Progenitor cell of endocrine pancreas (in vitro differentiated cells): ENCODE measurements at regions not wholly inside any gene's neighbourhood (a gene's known extent, or its start where the extent isn't known, plus 50 kb on each side); places are given as distances from the start of the nearest gene placed in this dataset.
"Not testable (repeated sequence)": the region's sequence is repeated elsewhere in the genome, so short reads cannot be mapped to it uniquely, and the experiment has no call there.

Experiments
- DNase-seq: peaks from one replicate; pipeline ENCODE4 v3.0.0; 2021; ENCODE audit warnings: low spot score; ENCODE audit not compliant: unreplicated experiment
- H3K27ac Mint-ChIP-seq: 2 replicates; pipeline ENCODE4 v1.8.0; 2021; ENCODE audit warnings: mild to moderate bottlenecking, moderate library complexity, mixed read lengths
- H3K27me3 Mint-ChIP-seq: 2 replicates; pipeline ENCODE4 v1.8.0; 2021; ENCODE audit warnings: mixed read lengths
- H3K36me3 Mint-ChIP-seq: 2 replicates; pipeline ENCODE4 v1.8.0; 2022; ENCODE audit warnings: mixed read lengths; ENCODE audit not compliant: insufficient read depth
- H3K4me1 Mint-ChIP-seq: 2 replicates; pipeline ENCODE4 v1.8.0; 2021; ENCODE audit warnings: low read depth, mixed read lengths
- H3K4me3 Mint-ChIP-seq: 2 replicates; pipeline ENCODE4 v1.8.0; 2021; ENCODE audit warnings: low read depth, mild to moderate bottlenecking, moderate library complexity, mixed read lengths
- H3K9me3 Mint-ChIP-seq: 2 replicates; pipeline ENCODE4 v1.8.0; 2021; ENCODE audit warnings: low read depth, mixed read lengths
- CTCF ChIP-seq: fragments of 200-600 bp; sonication (generic); IDR thresholded peaks from one replicate; pipeline ENCODE4 v1.5.0; 2021; ENCODE audit warnings: antibody characterized with exemption, mild to moderate bottlenecking; ENCODE audit not compliant: unreplicated experiment

GRCh38 chr9:2396622-2397285 lies 224.8 kb upstream of the VLDLR start:
- H3K27ac Mint-ChIP-seq, result no peak overlapping the region
- no peaks in the 10 kb centered on the region for H3K36me3 Mint-ChIP-seq
- no peak overlapping the region for H3K4me3 Mint-ChIP-seq
- TF ChIP-seq CTCF, result no peak
- H3K27me3 Mint-ChIP-seq, result no peaks in the 10 kb centered on the region
- DNase-seq, result no peak
- H3K9me3 Mint-ChIP-seq, result peaks cover 14% of the 10 kb centered on the region
- H3K4me1 Mint-ChIP-seq, result peaks cover 4% of the 10 kb centered on the region

GRCh38 chr9:2397875-2398274 lies 223.7 kb upstream of the VLDLR start:
- H3K27ac Mint-ChIP-seq, H3K27me3 Mint-ChIP-seq, DNase-seq, H3K36me3 Mint-ChIP-seq, H3K4me1 Mint-ChIP-seq, H3K4me3 Mint-ChIP-seq: not testable (repeated sequence)
- peaks cover 14% of the 10 kb centered on the region for H3K9me3 Mint-ChIP-seq

GRCh38 chr9:2401746-2402145 lies 219.8 kb upstream of the VLDLR start:
- H3K4me3 Mint-ChIP-seq, H3K27me3 Mint-ChIP-seq, H3K9me3 Mint-ChIP-seq, H3K4me1 Mint-ChIP-seq, DNase-seq, H3K36me3 Mint-ChIP-seq, H3K27ac Mint-ChIP-seq: not testable (repeated sequence)

- H3K4me3 Mint-ChIP-seq, result no peak overlapping the region
- H3K27me3 Mint-ChIP-seq, result no peaks in the 10 kb centered on the region
- peaks cover 4% of the 10 kb centered on the region for H3K9me3 Mint-ChIP-seq
- no peak for DNase-seq
- no peak for TF ChIP-seq CTCF
- H3K27ac Mint-ChIP-seq, result no peak overlapping the region
- peaks cover 6% of the 10 kb centered on the region for H3K4me1 Mint-ChIP-seq
- H3K36me3 Mint-ChIP-seq, result no peaks in the 10 kb centered on the region
Measured at GRCh38 chr9:2403701-2404100, 217.9 kb upstream of the VLDLR start.

GRCh38 chr9:2406252-2406651 lies 215.3 kb upstream of the VLDLR start:
- Mint-ChIP-seq H3K4me1 (peaks cover 2% of the 10 kb centered on the region), H3K36me3 (no peaks in the 10 kb centered on the region), H3K4me3 (no peak overlapping the region), H3K27me3 (no peaks in the 10 kb centered on the region), H3K27ac (no peak overlapping the region), H3K9me3 (no peaks in the 10 kb centered on the region)
- no peak for DNase-seq
- no peak for TF ChIP-seq CTCF

GRCh38 chr9:2407450-2407849 lies 214.1 kb upstream of the VLDLR start:
- H3K4me1 Mint-ChIP-seq, result peaks cover 8% of the 10 kb centered on the region
- no peaks in the 10 kb centered on the region for H3K9me3 Mint-ChIP-seq
- DNase-seq, result no peak
- no peak for TF ChIP-seq CTCF
- no peaks in the 10 kb centered on the region for H3K27me3 Mint-ChIP-seq
- no peaks in the 10 kb centered on the region for H3K36me3 Mint-ChIP-seq
- no peak overlapping the region for H3K27ac Mint-ChIP-seq
- H3K4me3 Mint-ChIP-seq, result no peak overlapping the region
